NT2/D1 (cell line): ENCODE measurements at regions not wholly inside any gene's neighbourhood (a gene's known extent, or its start where the extent isn't known, plus 50 kb on each side); places are given as distances from the start of the nearest gene placed in this dataset.

Experiments used
- DNase-seq: peaks from one replicate; pipeline ENCODE4 v3.0.0-alpha.2; 2011; ENCODE audit warnings: low read depth, low spot score
- H3K27me3 ChIP-seq: 2 replicates; pipeline ENCODE4 v1.6.0; 2011; ENCODE audit warnings: mild to moderate bottlenecking; ENCODE audit not compliant: insufficient read length, insufficient read depth
- H3K36me3 ChIP-seq: 2 replicates; pipeline ENCODE4 v1.6.1; 2011; ENCODE audit warnings: mild to moderate bottlenecking, low read length, mixed read lengths; ENCODE audit not compliant: insufficient read depth, insufficient read length
- H3K4me1 ChIP-seq: 2 replicates; pipeline ENCODE4 v1.5.1; 2011; ENCODE audit not compliant: insufficient read depth, insufficient read length
- H3K4me3 ChIP-seq: 2 replicates; pipeline ENCODE4 v1.5.1; 2011; ENCODE audit warnings: low read depth; ENCODE audit not compliant: insufficient read length
- H3K9ac ChIP-seq: 2 replicates; pipeline ENCODE4 v1.6.0; 2011; ENCODE audit warnings: low read depth; ENCODE audit not compliant: insufficient read length
- H3K9me3 ChIP-seq: 2 replicates; pipeline ENCODE4 v1.5.1; 2011; ENCODE audit warnings: mild to moderate bottlenecking, low read length; ENCODE audit not compliant: insufficient read depth
- SUZ12 ChIP-seq: IDR thresholded peaks from 2 replicates; pipeline ENCODE4 v1.6.1; 2011; ENCODE audit not compliant: insufficient read length, insufficient read depth; ENCODE audit errors: extremely low read depth
- YY1 ChIP-seq: IDR thresholded peaks from 2 replicates; pipeline ENCODE4 v1.6.1; 2011; ENCODE audit not compliant: insufficient read length, insufficient read depth
- ZNF274 ChIP-seq: IDR thresholded peaks from 2 replicates; pipeline ENCODE4 v1.6.1; 2011; ENCODE audit warnings: mild to moderate bottlenecking, low read depth, low read length

GRCh38 chr18:29198834-29199233 lies 1021.9 kb upstream of the CDH2 start:
- no peak for TF ChIP-seq YY1
- no peak for TF ChIP-seq ZNF274
- no peak for TF ChIP-seq SUZ12
- Histone ChIP-seq H3K9ac (no peak overlapping the region), H3K27me3 (no peaks in the 10 kb centered on the region), H3K9me3 (no peaks in the 10 kb centered on the region), H3K36me3 (no peaks in the 10 kb centered on the region), H3K4me1 (no peaks in the 10 kb centered on the region), H3K4me3 (no peak overlapping the region)
- DNase-seq = no peak

GRCh38 chr18:29196307-29196706 lies 1019.4 kb upstream of the CDH2 start:
- TF ChIP-seq YY1 (no peak), SUZ12 (no peak), ZNF274 (no peak)
- no peak overlapping the region for H3K4me3 ChIP-seq

DNA sequence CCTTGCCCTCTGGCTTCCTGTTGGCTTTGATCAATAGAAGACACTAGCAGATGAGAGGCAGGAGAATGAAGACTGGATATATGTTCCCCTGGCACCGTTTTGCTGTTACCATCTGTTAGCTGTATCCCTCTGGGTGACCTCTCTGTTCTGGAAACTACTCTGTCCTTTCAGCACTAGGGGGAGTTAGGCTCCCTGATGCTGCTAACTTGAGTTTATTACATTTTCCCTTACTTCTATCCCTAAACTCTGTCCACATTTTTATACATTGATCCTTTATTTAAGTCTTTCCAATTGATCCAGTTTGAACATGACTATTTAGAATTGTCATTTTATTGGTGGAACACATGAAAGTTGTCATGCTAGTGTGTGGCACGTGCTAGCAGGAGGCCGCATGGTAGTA lies 1014.3 kb upstream of the CDH2 start:
- Histone ChIP-seq H3K4me3 (no peak overlapping the region), H3K9ac (no peak overlapping the region), H3K4me1 (no peaks in the 10 kb centered on the region), H3K36me3 (no peaks in the 10 kb centered on the region), H3K27me3 (no peaks in the 10 kb centered on the region), H3K9me3 (no peaks in the 10 kb centered on the region)
- TF ChIP-seq ZNF274 (no peak), SUZ12 (no peak), YY1 (no peak)
- no peak for DNase-seq

More at GRCh38 chr18:29196307-29196706, 1019.4 kb upstream of the CDH2 start:
- Histone ChIP-seq H3K36me3 (no peaks in the 10 kb centered on the region), H3K27me3 (no peaks in the 10 kb centered on the region), H3K9me3 (no peaks in the 10 kb centered on the region), H3K4me1 (no peaks in the 10 kb centered on the region), H3K9ac (no peak overlapping the region)
- DNase-seq = no peak

DNA sequence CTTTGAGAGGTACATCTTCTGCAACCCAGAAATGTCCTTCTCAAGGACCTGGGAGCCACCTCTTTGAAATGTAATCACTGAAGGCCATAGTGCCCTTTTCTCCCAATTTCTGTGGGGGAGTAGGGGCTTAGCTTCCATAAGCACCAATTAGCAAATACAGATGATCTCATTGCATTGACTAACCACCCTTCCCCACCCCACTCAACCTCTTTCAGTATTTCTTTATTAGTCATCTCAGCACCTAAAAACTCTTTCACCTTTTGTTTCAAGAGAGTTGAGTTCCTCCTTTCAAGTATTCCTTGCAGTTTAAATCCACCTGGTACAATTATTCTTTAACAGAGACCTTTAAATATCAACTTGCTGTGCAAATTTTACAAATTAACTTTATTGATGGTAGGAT lies 1011.8 kb upstream of the CDH2 start:
- Histone ChIP-seq H3K27me3 (no peaks in the 10 kb centered on the region), H3K36me3 (no peaks in the 10 kb centered on the region), H3K9me3 (no peaks in the 10 kb centered on the region), H3K4me1 (no peaks in the 10 kb centered on the region), H3K9ac (no peak overlapping the region), H3K4me3 (no peak overlapping the region)
- TF ChIP-seq YY1 (no peak), SUZ12 (no peak), ZNF274 (no peak)
- no peak for DNase-seq

GRCh38 chr18:29185801-29186200 lies 1008.9 kb upstream of the CDH2 start:
- no peaks in the 10 kb centered on the region for H3K36me3 ChIP-seq
- H3K9me3 ChIP-seq = no peaks in the 10 kb centered on the region
- H3K9ac ChIP-seq = no peak overlapping the region
- no peak for TF ChIP-seq YY1
- TF ChIP-seq SUZ12 = no peak
- TF ChIP-seq ZNF274 = no peak
- no peaks in the 10 kb centered on the region for H3K27me3 ChIP-seq
- H3K4me1 ChIP-seq = no peaks in the 10 kb centered on the region
- DNase-seq = no peak
- no peak overlapping the region for H3K4me3 ChIP-seq

DNA sequence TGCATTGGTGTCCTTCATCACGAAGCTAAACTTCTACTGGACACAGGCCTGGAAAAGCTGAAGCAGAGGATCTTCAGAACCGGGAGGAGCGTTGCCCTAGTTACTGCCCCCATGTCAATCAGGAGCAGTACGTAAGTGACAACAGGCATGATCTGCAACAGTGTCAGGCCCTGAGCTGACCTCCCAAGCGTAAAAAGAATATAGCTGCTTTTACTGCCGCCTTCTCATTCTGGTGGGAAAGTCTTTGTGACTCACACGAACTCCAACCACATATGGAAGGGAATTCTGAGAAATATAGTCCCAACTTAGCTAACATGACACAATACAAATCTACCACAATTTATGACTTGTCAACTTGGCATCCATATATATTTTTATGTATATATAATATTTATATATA lies 1007.7 kb upstream of the CDH2 start:
- Histone ChIP-seq H3K4me3 (no peak overlapping the region), H3K9ac (no peak overlapping the region), H3K9me3 (no peaks in the 10 kb centered on the region), H3K27me3 (no peaks in the 10 kb centered on the region), H3K4me1 (no peaks in the 10 kb centered on the region), H3K36me3 (no peaks in the 10 kb centered on the region)
- TF ChIP-seq YY1 (no peak), ZNF274 (no peak), SUZ12 (no peak)
- DNase-seq = no peak

DNA sequence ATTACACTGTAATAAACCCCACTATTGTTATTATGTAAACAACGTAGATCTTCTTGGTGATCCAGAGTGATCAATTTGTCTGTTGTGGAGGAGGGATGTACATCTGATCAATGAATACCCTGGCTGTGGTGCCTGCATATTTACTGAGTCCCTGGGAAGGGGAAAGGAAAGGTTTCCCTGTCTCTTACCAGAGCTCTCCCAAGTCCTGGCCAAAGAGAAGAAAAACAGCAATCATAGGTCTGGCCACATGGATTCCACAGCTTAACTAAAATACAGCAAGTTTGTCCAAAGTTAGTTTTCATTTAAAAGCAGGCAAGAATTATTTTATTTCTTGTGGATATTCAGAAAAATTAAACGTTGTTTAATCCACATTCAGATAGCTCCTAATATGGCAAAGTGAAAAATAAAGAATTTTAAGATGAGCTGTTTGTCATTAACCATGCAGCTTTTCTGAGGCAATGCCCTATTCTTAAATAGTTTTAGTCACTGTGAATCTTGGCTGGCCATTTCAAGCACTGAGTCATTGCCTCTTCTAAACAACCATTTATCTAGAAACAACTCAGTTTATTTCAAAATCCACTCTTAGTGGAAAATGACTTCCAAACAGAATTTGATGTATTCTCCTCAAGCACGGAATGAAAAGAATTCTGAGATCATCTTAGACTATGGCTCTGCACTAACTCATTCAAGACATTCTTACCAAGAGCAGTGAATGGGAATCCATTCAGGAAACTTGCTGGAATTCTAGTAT lies 1004.4 kb upstream of the CDH2 start:
- Histone ChIP-seq H3K4me3 (no peak overlapping the region), H3K27me3 (no peaks in the 10 kb centered on the region), H3K9me3 (no peaks in the 10 kb centered on the region), H3K9ac (no peak overlapping the region), H3K4me1 (no peaks in the 10 kb centered on the region), H3K36me3 (no peaks in the 10 kb centered on the region)
- DNase-seq = no peak
- no peak for TF ChIP-seq SUZ12
- TF ChIP-seq YY1 = no peak
- no peak for TF ChIP-seq ZNF274

DNA sequence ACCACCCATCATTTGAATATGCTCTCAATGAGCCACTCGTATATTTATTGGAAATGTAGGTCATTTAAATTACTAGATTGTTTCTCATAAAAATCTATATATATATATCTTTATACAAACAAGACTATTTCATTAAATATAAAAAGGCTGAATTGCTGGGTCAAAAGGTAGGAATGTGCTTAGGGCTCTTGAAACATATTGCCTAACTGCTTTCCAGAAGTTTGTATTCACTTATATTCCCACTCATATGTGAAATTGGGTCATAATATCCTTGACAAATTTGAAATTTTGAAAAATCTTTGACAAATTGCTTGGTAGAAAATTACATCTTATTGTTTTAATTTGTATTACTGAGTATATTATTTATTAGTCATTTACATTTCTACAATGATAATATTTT lies 999.8 kb upstream of the CDH2 start:
- TF ChIP-seq YY1 = no peak
- no peak for TF ChIP-seq SUZ12
- no peak for TF ChIP-seq ZNF274
- H3K9me3 ChIP-seq = no peaks in the 10 kb centered on the region
- H3K36me3 ChIP-seq = no peaks in the 10 kb centered on the region
- no peaks in the 10 kb centered on the region for H3K4me1 ChIP-seq
- H3K4me3 ChIP-seq = no peak overlapping the region
- no peak for DNase-seq
- H3K27me3 ChIP-seq = no peaks in the 10 kb centered on the region
- H3K9ac ChIP-seq = no peak overlapping the region
